ENCODE measurements at regions not wholly inside any gene's neighbourhood (a gene's known extent, or its start where the extent isn't known, plus 50 kb on each side); places are given as distances from the start of the nearest gene placed in this dataset.

GRCh38 chr20:22797103-22797502, 212.7 kb upstream of the FOXA2 start:
- Histone ChIP-seq H3K27ac (ENCODE audit: low read length) (no peak overlapping the region), H3K4me1 (ENCODE audit: insufficient read depth, low read length) (peaks cover 7% of the 10 kb centered on the region), H3K9me3 (ENCODE audit: insufficient read depth, low read depth, low read length) (no peaks in the 10 kb centered on the region), H3K27me3 (ENCODE audit: insufficient read depth, low read length) (no peaks in the 10 kb centered on the region), H3K9ac (ENCODE audit: low read depth, low read length) (no peak overlapping the region), H3K36me3 (ENCODE audit: insufficient read depth, low read depth, low read length) (no peaks in the 10 kb centered on the region), H3K4me3 (ENCODE audit: low read length) (no peak overlapping the region)

GRCh38 chr20:22799687-22800086, 215.3 kb upstream of the FOXA2 start:
- H3K36me3 ChIP-seq (ENCODE audit: insufficient read depth, low read depth, low read length): no peaks in the 10 kb centered on the region
- no peak overlapping the region for H3K9ac ChIP-seq (ENCODE audit: low read depth, low read length)
- H3K4me3 ChIP-seq (ENCODE audit: low read length): no peak overlapping the region
- H3K27me3 ChIP-seq (ENCODE audit: insufficient read depth, low read length): no peaks in the 10 kb centered on the region
- no peak overlapping the region for H3K27ac ChIP-seq (ENCODE audit: low read length)
- H3K9me3 ChIP-seq (ENCODE audit: insufficient read depth, low read depth, low read length): no peaks in the 10 kb centered on the region
- H3K4me1 ChIP-seq (ENCODE audit: insufficient read depth, low read length): peaks cover 8% of the 10 kb centered on the region

GRCh38 chr20:22800129-22800528, 215.8 kb upstream of the FOXA2 start:
- H3K36me3 ChIP-seq (ENCODE audit: insufficient read depth, low read depth, low read length): no peaks in the 10 kb centered on the region
- H3K9ac ChIP-seq (ENCODE audit: low read depth, low read length): no peak overlapping the region
- no peaks in the 10 kb centered on the region for H3K9me3 ChIP-seq (ENCODE audit: insufficient read depth, low read depth, low read length)
- H3K4me3 ChIP-seq (ENCODE audit: low read length): no peak overlapping the region
- peaks cover 8% of the 10 kb centered on the region for H3K4me1 ChIP-seq (ENCODE audit: insufficient read depth, low read length)
- no peak overlapping the region for H3K27ac ChIP-seq (ENCODE audit: low read length)
- no peaks in the 10 kb centered on the region for H3K27me3 ChIP-seq (ENCODE audit: insufficient read depth, low read length)

GRCh38 chr20:22801528-22801927, 217.2 kb upstream of the FOXA2 start:
- no peaks in the 10 kb centered on the region for H3K27me3 ChIP-seq (ENCODE audit: insufficient read depth, low read length)
- no peak overlapping the region for H3K4me3 ChIP-seq (ENCODE audit: low read length)
- no peaks in the 10 kb centered on the region for H3K9me3 ChIP-seq (ENCODE audit: insufficient read depth, low read depth, low read length)
- H3K36me3 ChIP-seq (ENCODE audit: insufficient read depth, low read depth, low read length): no peaks in the 10 kb centered on the region
- H3K9ac ChIP-seq (ENCODE audit: low read depth, low read length): no peak overlapping the region
- peaks cover 8% of the 10 kb centered on the region; the same call in 1 of the 2 replicates for H3K4me1 ChIP-seq (ENCODE audit: insufficient read depth, low read length)
- H3K27ac ChIP-seq (ENCODE audit: low read length): no peak overlapping the region

GRCh38 chr20:22802296-22802695, 217.9 kb upstream of the FOXA2 start:
- Histone ChIP-seq H3K9me3 (ENCODE audit: insufficient read depth, low read depth, low read length) (no peaks in the 10 kb centered on the region), H3K4me1 (ENCODE audit: insufficient read depth, low read length) (peaks cover 8% of the 10 kb centered on the region; the same call in 1 of the 2 replicates), H3K9ac (ENCODE audit: low read depth, low read length) (no peak overlapping the region), H3K27ac (ENCODE audit: low read length) (no peak overlapping the region), H3K36me3 (ENCODE audit: insufficient read depth, low read depth, low read length) (no peaks in the 10 kb centered on the region), H3K27me3 (ENCODE audit: insufficient read depth, low read length) (no peaks in the 10 kb centered on the region), H3K4me3 (ENCODE audit: low read length) (no peak overlapping the region)

GRCh38 chr20:22805219-22805618, 220.8 kb upstream of the FOXA2 start:
- H3K27me3 ChIP-seq (ENCODE audit: insufficient read depth, low read length): no peaks in the 10 kb centered on the region
- H3K36me3 ChIP-seq (ENCODE audit: insufficient read depth, low read depth, low read length): no peaks in the 10 kb centered on the region
- H3K27ac ChIP-seq (ENCODE audit: low read length): no peak overlapping the region
- peaks cover 8% of the 10 kb centered on the region; the same call in 1 of the 2 replicates for H3K4me1 ChIP-seq (ENCODE audit: insufficient read depth, low read length)
- no peak overlapping the region for H3K9ac ChIP-seq (ENCODE audit: low read depth, low read length)
- no peak overlapping the region for H3K4me3 ChIP-seq (ENCODE audit: low read length)
- no peaks in the 10 kb centered on the region for H3K9me3 ChIP-seq (ENCODE audit: insufficient read depth, low read depth, low read length)

- Histone ChIP-seq H3K9ac (ENCODE audit: low read depth, low read length) (no peak overlapping the region), H3K9me3 (ENCODE audit: insufficient read depth, low read depth, low read length) (no peaks in the 10 kb centered on the region), H3K4me3 (ENCODE audit: low read length) (no peak overlapping the region), H3K27ac (ENCODE audit: low read length) (no peak overlapping the region), H3K36me3 (ENCODE audit: insufficient read depth, low read depth, low read length) (no peaks in the 10 kb centered on the region), H3K4me1 (ENCODE audit: insufficient read depth, low read length) (peaks cover 8% of the 10 kb centered on the region; the same call in 1 of the 2 replicates), H3K27me3 (ENCODE audit: insufficient read depth, low read length) (no peaks in the 10 kb centered on the region)
Observed at GRCh38 chr20:22805996-22806395, 221.6 kb upstream of the FOXA2 start.

- H3K4me3 ChIP-seq (ENCODE audit: low read length): no peak overlapping the region
Observed at GRCh38 chr20:22807045-22807444, 222.7 kb upstream of the FOXA2 start.

GRCh38 chr20:22807646-22808244, 223.4 kb upstream of the FOXA2 start:
- H3K9me3 ChIP-seq (ENCODE audit: insufficient read depth, low read depth, low read length): no peaks in the 10 kb centered on the region
- H3K4me1 ChIP-seq (ENCODE audit: insufficient read depth, low read length): no peaks in the 10 kb centered on the region
- no peak overlapping the region for H3K4me3 ChIP-seq (ENCODE audit: low read length)
- H3K27me3 ChIP-seq (ENCODE audit: insufficient read depth, low read length): no peaks in the 10 kb centered on the region
- H3K9ac ChIP-seq (ENCODE audit: low read depth, low read length): no peak overlapping the region
- H3K27ac ChIP-seq (ENCODE audit: low read length): no peak overlapping the region
- H3K36me3 ChIP-seq (ENCODE audit: insufficient read depth, low read depth, low read length): no peaks in the 10 kb centered on the region

More at GRCh38 chr20:22807045-22807444, 222.7 kb upstream of the FOXA2 start:
- peaks cover 2% of the 10 kb centered on the region; the same call in 1 of the 2 replicates for H3K4me1 ChIP-seq (ENCODE audit: insufficient read depth, low read length)
- H3K9me3 ChIP-seq (ENCODE audit: insufficient read depth, low read depth, low read length): no peaks in the 10 kb centered on the region
- no peak overlapping the region for H3K9ac ChIP-seq (ENCODE audit: low read depth, low read length)
- H3K36me3 ChIP-seq (ENCODE audit: insufficient read depth, low read depth, low read length): no peaks in the 10 kb centered on the region
- H3K27me3 ChIP-seq (ENCODE audit: insufficient read depth, low read length): no peaks in the 10 kb centered on the region
- H3K27ac ChIP-seq (ENCODE audit: low read length): no peak overlapping the region

GRCh38 chr20:22808628-22809027, 224.3 kb upstream of the FOXA2 start:
- Histone ChIP-seq H3K9ac (ENCODE audit: low read depth, low read length) (no peak overlapping the region), H3K9me3 (ENCODE audit: insufficient read depth, low read depth, low read length) (no peaks in the 10 kb centered on the region)

GRCh38 chr20:22810030-22810429, 225.1 kb upstream of the SSTR4 start:
- H3K36me3 ChIP-seq (ENCODE audit: insufficient read depth, low read depth, low read length): no peaks in the 10 kb centered on the region
- H3K9me3 ChIP-seq (ENCODE audit: insufficient read depth, low read depth, low read length): no peaks in the 10 kb centered on the region
- no peaks in the 10 kb centered on the region for H3K27me3 ChIP-seq (ENCODE audit: insufficient read depth, low read length)
- H3K4me1 ChIP-seq (ENCODE audit: insufficient read depth, low read length): no peaks in the 10 kb centered on the region
- no peak overlapping the region for H3K27ac ChIP-seq (ENCODE audit: low read length)
- H3K4me3 ChIP-seq (ENCODE audit: low read length): no peak overlapping the region
- no peak overlapping the region for H3K9ac ChIP-seq (ENCODE audit: low read depth, low read length)

More at GRCh38 chr20:22808628-22809027, 224.3 kb upstream of the FOXA2 start:
- H3K4me3 ChIP-seq (ENCODE audit: low read length): no peak overlapping the region
- H3K27me3 ChIP-seq (ENCODE audit: insufficient read depth, low read length): no peaks in the 10 kb centered on the region
- no peaks in the 10 kb centered on the region for H3K4me1 ChIP-seq (ENCODE audit: insufficient read depth, low read length)
- H3K36me3 ChIP-seq (ENCODE audit: insufficient read depth, low read depth, low read length): no peaks in the 10 kb centered on the region
- H3K27ac ChIP-seq (ENCODE audit: low read length): no peak overlapping the region

GRCh38 chr20:22810626-22811569, 224.2 kb upstream of the SSTR4 start:
- H3K36me3 ChIP-seq (ENCODE audit: insufficient read depth, low read depth, low read length): no peaks in the 10 kb centered on the region
- H3K27ac ChIP-seq (ENCODE audit: low read length): no peak overlapping the region
- no peak overlapping the region for H3K4me3 ChIP-seq (ENCODE audit: low read length)
- no peak overlapping the region for H3K9ac ChIP-seq (ENCODE audit: low read depth, low read length)
- H3K4me1 ChIP-seq (ENCODE audit: insufficient read depth, low read length): no peaks in the 10 kb centered on the region
- H3K27me3 ChIP-seq (ENCODE audit: insufficient read depth, low read length): no peaks in the 10 kb centered on the region
- no peaks in the 10 kb centered on the region for H3K9me3 ChIP-seq (ENCODE audit: insufficient read depth, low read depth, low read length)

All from iPS-20b (cell line).